ENCODE measurements at regions not wholly inside any gene's neighbourhood (a gene's known extent, or its start where the extent isn't known, plus 50 kb on each side); places are given as distances from the start of the nearest gene placed in this dataset.
"Not testable (repeated sequence)": the region's sequence is repeated elsewhere in the genome, so short reads cannot be mapped to it uniquely, and the experiment has no call there.

- not testable (repeated sequence) for DNase-seq
Observed at GRCh38 chr4:189653983-189654382, 286.7 kb upstream of the FRG1 start.

- DNase-seq: not testable (repeated sequence)
Observed at GRCh38 chr4:189654396-189654795, 286.3 kb upstream of the FRG1 start.

GRCh38 chr4:189655817-189656216 lies 284.9 kb upstream of the FRG1 start:
- not testable (repeated sequence) for DNase-seq

- DNase-seq: no peak
Observed at GRCh38 chr4:189656641-189657040, 284.0 kb upstream of the FRG1 start.

GRCh38 chr4:189658259-189658658 lies 282.4 kb upstream of the FRG1 start:
- not testable (repeated sequence) for DNase-seq

GRCh38 chr4:189658831-189659230 lies 281.8 kb upstream of the FRG1 start:
- not testable (repeated sequence) for DNase-seq

- no peak for DNase-seq
Observed at GRCh38 chr4:189659287-189659686, 281.4 kb upstream of the FRG1 start.

GRCh38 chr4:189660722-189661360 lies 279.8 kb upstream of the FRG1 start:
- DNase-seq: no peak

- DNase-seq: no peak
Observed at GRCh38 chr4:189664693-189665250, 275.9 kb upstream of the FRG1 start.

GRCh38 chr4:189665712-189666305 lies 274.9 kb upstream of the FRG1 start:
- DNase-seq: not testable (repeated sequence)

GRCh38 chr4:189667386-189667785 lies 273.3 kb upstream of the FRG1 start:
- not testable (repeated sequence) for DNase-seq

GRCh38 chr4:189697675-189698245 lies 242.9 kb upstream of the FRG1 start:
- not testable (repeated sequence) for DNase-seq

GRCh38 chr4:189703000-189703399 lies 237.7 kb upstream of the FRG1 start:
- DNase-seq: not testable (repeated sequence)

- not testable (repeated sequence) for DNase-seq
Observed at GRCh38 chr4:189706821-189707220, 233.9 kb upstream of the FRG1 start.

GRCh38 chr4:189707227-189707626 lies 233.4 kb upstream of the FRG1 start:
- DNase-seq: not testable (repeated sequence)

- not testable (repeated sequence) for DNase-seq
Observed at GRCh38 chr4:189711956-189712355, 228.7 kb upstream of the FRG1 start.

- not testable (repeated sequence) for DNase-seq
Observed at GRCh38 chr4:189721016-189721993, 219.4 kb upstream of the FRG1 start.

- not testable (repeated sequence) for DNase-seq
Observed at GRCh38 chr4:189722324-189723003, 218.2 kb upstream of the FRG1 start.

GRCh38 chr4:189727982-189728638 lies 212.6 kb upstream of the FRG1 start:
- not testable (repeated sequence) for DNase-seq

GRCh38 chr4:189731989-189732388 lies 208.7 kb upstream of the FRG1 start:
- DNase-seq: not testable (repeated sequence)

- DNase-seq: not testable (repeated sequence)
Observed at GRCh38 chr4:189733507-189733906, 207.2 kb upstream of the FRG1 start.
